ENCODE measurements at regions not wholly inside any gene's neighbourhood (a gene's known extent, or its start where the extent isn't known, plus 50 kb on each side); places are given as distances from the start of the nearest gene placed in this dataset.
"Not testable (repeated sequence)": the region's sequence is repeated elsewhere in the genome, so short reads cannot be mapped to it uniquely, and the experiment has no call there.

DNA sequence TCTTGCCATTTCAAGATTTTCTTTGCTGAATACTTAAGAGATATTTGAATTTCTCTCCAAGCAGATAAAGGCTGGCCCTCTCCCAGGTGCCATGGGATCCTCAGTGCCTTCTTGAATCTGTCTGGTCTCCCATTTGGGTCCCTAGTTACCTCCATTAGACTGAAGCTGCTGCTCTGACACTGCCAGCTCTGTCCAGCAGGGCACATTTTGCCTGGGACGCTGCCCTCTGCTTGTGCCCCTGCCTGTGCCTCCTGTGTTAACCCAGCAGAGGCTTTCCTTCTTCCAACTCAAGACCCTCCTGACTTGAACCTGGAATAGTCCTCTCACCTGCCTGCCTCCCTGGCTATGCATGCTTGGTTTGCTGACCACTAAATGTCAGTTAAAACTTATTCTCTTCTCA is 406.3 kb downstream of the BUD13 start:
- no peak for ATAC-seq

DNA sequence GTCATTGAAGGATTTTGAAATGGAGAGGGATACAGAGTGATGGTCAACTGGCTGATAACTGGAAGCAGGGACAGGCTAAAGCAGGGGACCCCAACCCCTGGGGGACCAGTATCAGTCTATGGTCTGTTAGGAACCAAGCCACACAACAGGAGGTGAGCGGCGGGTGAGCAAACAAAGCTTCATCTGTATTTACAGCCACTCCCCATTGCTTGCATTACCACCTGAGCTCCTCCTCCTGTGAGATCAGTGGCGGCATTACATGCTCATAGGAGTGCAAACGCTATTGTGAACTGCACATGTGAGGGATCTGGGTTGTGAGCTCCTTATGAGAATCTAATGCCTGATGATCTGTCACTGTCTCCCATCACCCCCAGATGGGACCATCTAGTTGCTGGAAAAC is 407.9 kb downstream of the BUD13 start:
- H3K4me1 Mint-ChIP-seq (ENCODE audit: low read depth in 2 of 2); DNase-seq (ENCODE audit: low spot score); H3K36me3 Mint-ChIP-seq; ATAC-seq; H3K27ac Mint-ChIP-seq; H3K4me3 Mint-ChIP-seq; H3K9me3 Mint-ChIP-seq: not testable (repeated sequence)
- peaks cover 11 to 14% of the 10 kb centered on the region in 2 donors for H3K27me3 Mint-ChIP-seq

More for the DNA sequence above, 406.3 kb downstream of the BUD13 start:
- Mint-ChIP-seq H3K9me3 (no peaks in the 10 kb centered on the region), H3K4me3 (no peak overlapping the region), H3K4me1 (ENCODE audit: low read depth in 2 of 2) (no peaks in the 10 kb centered on the region), H3K27me3 (peaks cover 6 to 11% of the 10 kb centered on the region in 2 donors), H3K36me3 (no peaks in the 10 kb centered on the region), H3K27ac (no peak overlapping the region)
- DNase-seq (ENCODE audit: low spot score) = no peak

DNA sequence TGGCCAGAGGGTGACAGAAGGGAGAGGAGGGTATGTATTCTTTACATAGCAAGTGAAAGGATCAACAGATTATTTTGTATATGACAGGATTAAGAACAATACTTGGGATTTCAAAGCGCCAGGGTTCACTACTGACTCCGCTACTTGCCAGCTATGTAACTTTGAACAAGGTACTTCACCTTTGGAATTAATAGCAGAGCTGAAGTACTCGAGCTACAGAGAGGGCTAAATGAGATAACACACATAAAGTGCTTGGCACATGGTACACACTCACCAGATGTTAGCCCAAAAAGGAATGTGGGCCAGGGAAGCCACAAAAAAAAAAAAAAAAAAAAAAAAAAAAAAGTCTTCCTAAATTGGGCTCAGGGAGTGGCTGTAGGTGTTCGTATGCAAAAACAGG is 408.4 kb downstream of the BUD13 start:
- ATAC-seq (no peak), DNase-seq (ENCODE audit: low spot score) (no peak)
- Mint-ChIP-seq H3K4me1 (ENCODE audit: low read depth in 2 of 2) (no peaks in the 10 kb centered on the region), H3K27me3 (peaks cover 16 to 20% of the 10 kb centered on the region in 2 donors), H3K9me3 (no peaks in the 10 kb centered on the region), H3K36me3 (no peaks in the 10 kb centered on the region), H3K27ac (no peak overlapping the region), H3K4me3 (no peak overlapping the region)

DNA sequence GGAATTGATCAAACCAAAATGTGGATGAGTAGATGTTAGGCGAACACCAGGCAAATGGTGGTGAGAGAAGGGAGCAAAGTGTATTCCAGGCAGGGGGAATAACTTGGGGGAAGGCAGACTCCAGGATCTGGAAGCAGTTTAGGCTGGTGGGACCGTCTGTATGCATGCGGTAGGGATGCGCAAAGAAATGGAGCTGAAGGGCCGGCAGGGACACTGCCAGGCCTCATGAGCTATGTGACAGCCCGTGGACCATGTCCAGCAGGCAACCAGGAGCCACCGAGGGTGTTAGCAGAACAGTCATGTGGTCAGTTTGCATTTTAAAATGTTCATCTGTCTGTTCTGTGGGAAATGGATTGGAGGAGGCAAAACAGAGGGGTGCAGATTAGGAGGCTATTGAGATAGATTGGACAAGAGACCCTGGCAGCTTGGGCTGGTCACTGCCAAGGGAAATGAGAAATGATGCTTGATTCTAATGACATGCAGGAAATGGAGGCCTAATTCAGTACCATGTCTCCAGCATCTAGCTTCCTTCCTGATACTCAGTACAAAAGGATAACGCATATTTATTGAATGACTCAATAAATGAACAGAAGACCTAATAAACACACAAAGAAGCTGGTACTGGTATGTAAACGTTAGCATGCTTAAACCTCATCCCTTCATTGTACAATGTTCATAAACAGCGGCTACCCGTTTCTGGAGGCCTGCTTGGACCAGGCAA is 412.4 kb downstream of the BUD13 start:
- no peak for DNase-seq (ENCODE audit: low spot score)
- Mint-ChIP-seq H3K9me3 (no peaks in the 10 kb centered on the region), H3K27ac (no peak overlapping the region), H3K36me3 (no peaks in the 10 kb centered on the region), H3K4me1 (ENCODE audit: low read depth in 2 of 2) (no peaks in the 10 kb centered on the region), H3K4me3 (no peak overlapping the region), H3K27me3 (peaks cover 14 to 18% of the 10 kb centered on the region in 2 donors)
- no peak for ATAC-seq

DNA sequence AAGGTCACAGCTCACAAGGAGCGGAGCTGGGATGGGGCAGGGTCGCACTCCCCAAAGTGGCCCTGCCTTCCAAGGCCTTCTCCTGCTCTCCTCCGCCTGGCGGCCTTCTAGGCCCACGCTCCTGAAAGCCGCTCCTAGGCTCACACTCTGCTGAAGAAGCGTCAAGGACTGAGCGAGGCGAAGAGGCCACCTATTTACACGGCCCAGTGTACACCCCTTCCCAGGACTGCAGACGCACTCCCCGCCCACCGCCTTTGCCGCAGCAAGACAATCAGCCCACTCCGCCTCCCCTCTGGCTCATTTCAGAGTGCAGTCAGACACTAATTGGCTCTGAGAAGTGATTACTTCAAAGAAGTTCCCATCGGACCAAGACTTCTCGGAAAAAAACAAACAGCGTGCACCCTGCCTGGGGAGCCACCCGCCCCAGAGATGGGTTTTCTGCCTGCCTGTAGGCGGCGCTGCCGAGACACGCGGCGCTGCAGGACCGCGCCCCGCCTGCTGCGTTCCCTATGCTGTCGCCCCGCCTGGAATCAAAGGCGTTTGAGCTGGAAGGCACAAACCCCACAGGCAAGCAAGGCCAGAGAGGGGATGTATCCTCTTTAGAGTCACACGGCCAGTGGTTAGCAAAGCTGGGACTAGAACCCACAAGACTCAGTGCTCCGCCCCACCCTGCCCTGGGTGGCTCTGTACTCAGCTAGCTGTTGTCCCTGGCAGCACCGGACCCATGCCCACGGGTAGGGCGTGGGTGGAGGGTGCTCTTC is 414.8 kb downstream of the BUD13 start:
- Mint-ChIP-seq H3K9me3 (no peaks in the 10 kb centered on the region), H3K27me3 (peaks cover 14 to 18% of the 10 kb centered on the region in 2 donors), H3K36me3 (no peaks in the 10 kb centered on the region), H3K4me1 (ENCODE audit: low read depth in 2 of 2) (no peaks in the 10 kb centered on the region), H3K4me3 (no peak overlapping the region), H3K27ac (no peak overlapping the region)
- peak; percentile 13 to 39 for ATAC-seq
- no peak for DNase-seq (ENCODE audit: low spot score)

DNA sequence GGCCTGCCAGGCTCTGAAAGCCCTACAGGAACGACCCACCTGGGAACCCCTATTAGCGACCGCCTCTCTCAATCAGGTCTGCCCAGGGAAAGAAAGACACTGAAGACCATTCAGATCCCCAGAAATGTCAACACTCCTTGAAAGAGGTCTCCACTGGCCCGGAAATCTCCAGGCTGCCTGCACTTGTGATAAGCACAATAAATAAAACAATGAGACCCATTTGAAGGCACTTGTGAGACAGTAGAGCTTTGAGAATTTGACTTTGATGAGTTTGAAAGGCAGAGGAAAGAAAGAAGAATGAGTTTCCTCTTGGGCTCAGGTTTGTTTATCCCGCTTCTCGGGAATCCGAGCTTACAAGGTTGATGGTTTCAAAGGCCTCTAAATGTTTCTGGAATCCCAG is 416.3 kb downstream of the BUD13 start:
- Mint-ChIP-seq H3K27ac (no peak overlapping the region), H3K27me3 (peaks cover 14 to 18% of the 10 kb centered on the region in 2 donors), H3K4me3 (no peak overlapping the region), H3K4me1 (ENCODE audit: low read depth in 2 of 2) (no peaks in the 10 kb centered on the region), H3K9me3 (no peaks in the 10 kb centered on the region), H3K36me3 (no peaks in the 10 kb centered on the region)
- no peak for DNase-seq (ENCODE audit: low spot score)
- ATAC-seq = no peak

DNA sequence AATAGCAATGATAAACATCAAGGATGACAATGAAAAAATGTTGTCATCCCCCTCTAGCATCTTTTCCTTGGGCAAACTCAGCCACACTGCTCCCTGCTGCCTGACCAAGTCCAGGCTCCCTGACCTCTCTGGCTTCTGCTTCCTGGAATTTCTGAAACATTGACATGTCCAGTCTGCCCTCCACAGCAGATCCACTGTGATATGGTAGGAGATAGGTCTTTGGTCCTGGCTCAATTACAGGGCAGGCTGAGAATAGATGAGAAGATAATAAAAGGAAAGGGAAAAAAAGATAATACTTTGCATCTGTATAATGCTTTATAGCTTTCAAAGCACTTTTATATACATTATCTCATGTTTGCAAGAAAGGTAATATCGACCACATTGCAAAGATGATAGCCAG is 417.7 kb downstream of the BUD13 start:
- ATAC-seq = no peak
- Mint-ChIP-seq H3K9me3 (no peaks in the 10 kb centered on the region), H3K27me3 (peaks cover 11 to 17% of the 10 kb centered on the region in 2 donors), H3K27ac (no peak overlapping the region), H3K4me3 (no peak overlapping the region), H3K4me1 (ENCODE audit: low read depth in 2 of 2) (no peaks in the 10 kb centered on the region), H3K36me3 (no peaks in the 10 kb centered on the region)
- no peak for DNase-seq (ENCODE audit: low spot score)

DNA sequence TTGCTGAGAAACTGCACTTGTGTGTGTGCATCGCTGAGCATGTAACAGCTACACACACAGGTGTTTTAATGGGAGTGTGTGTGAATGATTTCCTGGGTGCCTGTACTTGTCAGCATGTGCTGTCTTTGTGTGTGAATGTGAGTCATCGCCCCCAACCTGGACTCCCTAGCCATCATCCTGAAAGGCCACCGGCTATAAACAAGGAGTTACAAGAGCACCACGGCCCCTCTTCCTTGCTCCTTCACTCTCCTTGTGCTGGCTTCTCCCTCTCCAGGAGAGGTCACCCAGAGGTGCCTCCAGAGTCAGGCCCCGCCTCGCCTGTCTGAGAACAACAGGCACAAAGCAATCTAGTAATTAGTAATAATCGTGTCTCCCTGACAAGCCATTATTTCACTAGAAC is 419.2 kb downstream of the BUD13 start:
- Mint-ChIP-seq H3K9me3 (no peaks in the 10 kb centered on the region), H3K4me1 (ENCODE audit: low read depth in 2 of 2) (no peaks in the 10 kb centered on the region), H3K4me3 (no peak overlapping the region)

DNA sequence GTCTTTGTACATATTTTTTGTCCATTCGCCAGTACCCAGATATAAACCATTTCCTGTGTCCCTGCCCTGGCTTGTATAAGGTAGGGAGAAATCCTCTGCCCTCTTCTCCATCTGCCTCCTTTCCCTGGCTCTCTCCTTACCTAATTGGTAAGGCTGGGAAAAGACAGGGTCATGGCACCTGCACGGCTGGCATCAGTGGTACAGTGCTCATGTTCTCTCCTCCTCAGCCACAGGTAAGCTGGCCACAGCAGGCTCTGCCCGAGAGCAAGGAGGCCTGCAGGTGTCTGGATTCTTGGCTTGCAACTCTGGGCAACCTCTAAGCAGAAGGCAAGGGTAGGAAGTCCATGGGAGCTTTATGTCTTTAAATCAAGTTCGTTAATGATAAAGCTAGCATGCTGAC is 419.9 kb downstream of the BUD13 start:
- no peaks in the 10 kb centered on the region for H3K9me3 Mint-ChIP-seq
- DNase-seq (ENCODE audit: low spot score) = no peak
- peaks cover 5 to 8% of the 10 kb centered on the region in 2 donors for H3K27me3 Mint-ChIP-seq
- ATAC-seq = no peak
- H3K27ac Mint-ChIP-seq = no peak overlapping the region
- H3K4me1 Mint-ChIP-seq (ENCODE audit: low read depth in 2 of 2) = no peaks in the 10 kb centered on the region
- no peaks in the 10 kb centered on the region for H3K36me3 Mint-ChIP-seq
- no peak overlapping the region for H3K4me3 Mint-ChIP-seq

More for the DNA sequence above, 419.2 kb downstream of the BUD13 start:
- H3K27me3 Mint-ChIP-seq = peaks cover 5 to 8% of the 10 kb centered on the region in 2 donors
- H3K27ac Mint-ChIP-seq = no peak overlapping the region
- ATAC-seq (no peak), DNase-seq (ENCODE audit: low spot score) (no peak)
- no peaks in the 10 kb centered on the region for H3K36me3 Mint-ChIP-seq

DNA sequence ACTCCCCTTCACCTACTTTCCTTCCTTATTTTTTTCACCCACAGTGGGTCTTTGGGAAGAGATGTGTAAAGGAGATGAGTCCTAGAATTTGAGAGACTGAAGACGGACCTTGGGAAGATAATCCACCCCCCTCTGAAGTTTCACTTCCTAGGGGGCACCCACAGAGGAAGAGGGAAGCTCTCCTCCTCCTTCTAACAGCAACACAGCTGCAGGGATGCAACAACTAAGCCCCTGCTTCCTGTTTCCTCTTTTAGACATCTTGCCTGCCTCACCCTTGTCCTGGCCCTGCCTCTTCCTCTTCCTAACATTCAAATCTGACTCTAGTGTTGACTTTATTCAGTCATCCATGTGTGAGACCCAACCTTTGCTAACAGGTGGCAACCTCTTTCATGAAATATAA is 424.6 kb downstream of the BUD13 start:
- Mint-ChIP-seq H3K36me3 (no peaks in the 10 kb centered on the region), H3K27me3 (peaks cover 2 to 8% of the 10 kb centered on the region in 2 donors), H3K4me1 (ENCODE audit: low read depth in 2 of 2) (no peaks in the 10 kb centered on the region), H3K27ac (no peak overlapping the region), H3K4me3 (no peak overlapping the region), H3K9me3 (no peaks in the 10 kb centered on the region)
- DNase-seq (ENCODE audit: low spot score) = no peak
- no peak for ATAC-seq

DNA sequence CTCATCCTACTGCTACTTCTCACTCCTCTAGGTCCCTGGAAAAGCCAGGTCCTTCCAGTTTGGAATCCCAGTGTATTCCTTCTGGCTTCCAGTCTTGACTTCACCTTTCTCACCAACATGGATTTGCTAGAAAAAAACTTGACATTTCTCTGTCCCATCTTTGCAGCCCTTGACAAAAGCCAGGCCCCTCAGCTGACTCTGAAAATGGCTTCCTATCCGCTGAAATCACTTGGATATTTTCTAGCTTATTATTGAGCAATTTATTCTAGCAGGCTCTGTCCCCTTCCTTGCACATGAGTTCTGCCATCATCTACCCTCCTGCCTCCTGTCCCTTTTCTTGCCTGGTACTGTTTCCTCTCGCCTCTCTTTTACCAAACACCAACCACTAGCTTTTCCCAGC is 427.2 kb downstream of the BUD13 start:
- DNase-seq (ENCODE audit: low spot score) = no peak
- no peak for ATAC-seq
- Mint-ChIP-seq H3K4me3 (no peak overlapping the region), H3K27me3 (peaks cover 2 to 8% of the 10 kb centered on the region in 2 donors), H3K36me3 (no peaks in the 10 kb centered on the region), H3K27ac (no peak overlapping the region), H3K9me3 (no peaks in the 10 kb centered on the region), H3K4me1 (ENCODE audit: low read depth in 2 of 2) (no peaks in the 10 kb centered on the region)

DNA sequence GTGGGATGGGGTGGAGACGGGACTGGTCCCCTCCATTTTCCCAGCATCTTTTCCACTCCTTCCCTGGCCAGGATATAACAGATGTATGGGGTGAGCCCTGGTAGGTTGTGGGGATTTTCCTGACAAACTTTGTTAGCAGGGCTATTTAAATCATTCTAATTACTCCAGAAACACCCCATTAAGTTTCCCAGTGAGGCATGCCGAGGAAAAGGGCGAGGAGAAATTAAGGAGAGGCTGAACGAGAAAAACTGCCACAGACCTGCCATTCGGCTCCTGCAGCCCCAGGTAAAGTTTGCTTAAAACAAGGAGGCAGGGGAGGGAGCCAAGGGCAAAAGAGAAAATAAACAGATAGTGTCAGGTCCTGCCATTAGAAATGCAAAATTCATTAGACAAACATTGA is 428.2 kb downstream of the BUD13 start:
- Mint-ChIP-seq H3K36me3 (no peaks in the 10 kb centered on the region), H3K4me3 (no peak overlapping the region), H3K27me3 (peaks cover 2 to 8% of the 10 kb centered on the region in 2 donors), H3K27ac (no peak overlapping the region), H3K9me3 (no peaks in the 10 kb centered on the region), H3K4me1 (ENCODE audit: low read depth in 2 of 2) (no peaks in the 10 kb centered on the region)
- ATAC-seq = no peak
- DNase-seq (ENCODE audit: low spot score) = no peak

DNA sequence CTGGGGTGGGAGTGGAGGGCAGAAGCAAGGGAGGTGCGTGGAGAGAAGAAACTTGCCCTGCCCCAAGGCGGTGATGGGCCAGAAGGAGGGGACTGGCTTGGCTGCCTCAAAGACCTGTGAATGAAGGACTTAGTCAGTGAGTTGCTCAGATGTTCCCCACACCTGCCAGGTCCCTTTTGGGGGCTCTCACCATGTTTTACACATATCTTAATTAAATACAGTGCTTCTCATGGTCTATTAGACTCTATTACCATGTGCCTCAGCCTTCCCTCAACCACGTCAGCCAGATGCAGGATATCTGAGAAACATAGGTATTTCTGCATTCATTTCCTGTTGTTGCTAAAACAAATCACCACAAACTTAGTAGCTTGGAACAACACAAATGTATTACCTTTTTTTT is 429.5 kb downstream of the BUD13 start:
- Mint-ChIP-seq H3K36me3 (no peaks in the 10 kb centered on the region), H3K9me3 (no peaks in the 10 kb centered on the region), H3K27ac (no peak overlapping the region), H3K27me3 (peaks cover 2 to 8% of the 10 kb centered on the region in 2 donors), H3K4me1 (ENCODE audit: low read depth in 2 of 2) (no peaks in the 10 kb centered on the region), H3K4me3 (no peak overlapping the region)
- DNase-seq (ENCODE audit: low spot score) (no peak), ATAC-seq (no peak)

DNA sequence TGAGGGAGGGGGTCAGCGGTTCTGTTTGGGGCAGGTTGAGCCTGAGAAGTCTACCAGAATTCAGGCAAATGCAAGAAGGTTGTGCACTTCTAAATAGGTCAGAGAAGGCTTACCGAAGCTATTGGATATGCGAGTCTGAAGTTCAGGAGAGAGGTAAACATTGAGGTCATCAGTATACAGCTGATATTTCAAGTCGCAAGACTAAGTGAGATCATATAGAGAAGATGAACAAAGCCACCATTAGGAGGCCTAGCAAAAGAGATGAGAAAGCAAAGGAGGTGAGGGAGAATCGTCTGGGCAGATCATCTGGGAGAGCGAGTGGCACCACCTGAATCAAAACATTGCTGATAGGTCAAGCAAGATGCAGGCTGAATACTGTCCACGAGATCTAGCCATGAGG is 430.6 kb downstream of the BUD13 start:
- H3K4me3 Mint-ChIP-seq = no peak overlapping the region
- H3K4me1 Mint-ChIP-seq (ENCODE audit: low read depth in 2 of 2) = no peaks in the 10 kb centered on the region
- H3K27ac Mint-ChIP-seq = no peak overlapping the region
- peaks cover 4 to 8% of the 10 kb centered on the region in 2 donors for H3K27me3 Mint-ChIP-seq
- H3K36me3 Mint-ChIP-seq = no peaks in the 10 kb centered on the region
- ATAC-seq (no peak), DNase-seq (ENCODE audit: low spot score) (no peak)
- no peaks in the 10 kb centered on the region for H3K9me3 Mint-ChIP-seq

Measured in natural killer cell treated with Interleukin-12 subunit alpha and Interleukin-12 subunit beta and Interleukin-15 and Interleukin-18, amount 100 ng/mL, for 72 hours (primary cell).